HG02798 (cell line): ENCODE measurements at regions not wholly inside any gene's neighbourhood (a gene's known extent, or its start where the extent isn't known, plus 50 kb on each side); places are given as distances from the start of the nearest gene placed in this dataset.

Experiments
- ATAC-seq: cut with Tn5 transposase; IDR thresholded peaks from one replicate; pipeline ENCODE4 v1.9.1; 2021; ENCODE audit warnings: mild to moderate bottlenecking; ENCODE audit not compliant: unreplicated experiment, poor library complexity

DNA sequence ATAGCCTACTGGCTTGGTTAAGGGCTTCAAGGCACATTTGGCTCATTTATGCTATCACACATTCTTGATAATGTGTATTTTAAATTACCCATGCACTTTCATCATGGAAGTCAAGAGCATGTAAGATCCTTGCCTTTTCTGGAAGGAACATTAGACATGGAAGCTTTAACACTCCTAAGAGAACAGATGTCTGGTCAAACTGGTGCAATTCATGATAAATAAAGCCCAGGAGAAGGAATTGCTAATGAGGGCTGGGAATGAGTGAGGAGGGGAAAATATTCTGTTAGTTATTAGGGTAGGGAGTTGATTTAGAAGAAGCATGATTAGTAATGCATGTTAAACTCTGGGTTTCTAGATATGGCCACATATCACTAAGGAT lies 688.6 kb upstream of the CITED2 start:
- ATAC-seq = no peak

DNA sequence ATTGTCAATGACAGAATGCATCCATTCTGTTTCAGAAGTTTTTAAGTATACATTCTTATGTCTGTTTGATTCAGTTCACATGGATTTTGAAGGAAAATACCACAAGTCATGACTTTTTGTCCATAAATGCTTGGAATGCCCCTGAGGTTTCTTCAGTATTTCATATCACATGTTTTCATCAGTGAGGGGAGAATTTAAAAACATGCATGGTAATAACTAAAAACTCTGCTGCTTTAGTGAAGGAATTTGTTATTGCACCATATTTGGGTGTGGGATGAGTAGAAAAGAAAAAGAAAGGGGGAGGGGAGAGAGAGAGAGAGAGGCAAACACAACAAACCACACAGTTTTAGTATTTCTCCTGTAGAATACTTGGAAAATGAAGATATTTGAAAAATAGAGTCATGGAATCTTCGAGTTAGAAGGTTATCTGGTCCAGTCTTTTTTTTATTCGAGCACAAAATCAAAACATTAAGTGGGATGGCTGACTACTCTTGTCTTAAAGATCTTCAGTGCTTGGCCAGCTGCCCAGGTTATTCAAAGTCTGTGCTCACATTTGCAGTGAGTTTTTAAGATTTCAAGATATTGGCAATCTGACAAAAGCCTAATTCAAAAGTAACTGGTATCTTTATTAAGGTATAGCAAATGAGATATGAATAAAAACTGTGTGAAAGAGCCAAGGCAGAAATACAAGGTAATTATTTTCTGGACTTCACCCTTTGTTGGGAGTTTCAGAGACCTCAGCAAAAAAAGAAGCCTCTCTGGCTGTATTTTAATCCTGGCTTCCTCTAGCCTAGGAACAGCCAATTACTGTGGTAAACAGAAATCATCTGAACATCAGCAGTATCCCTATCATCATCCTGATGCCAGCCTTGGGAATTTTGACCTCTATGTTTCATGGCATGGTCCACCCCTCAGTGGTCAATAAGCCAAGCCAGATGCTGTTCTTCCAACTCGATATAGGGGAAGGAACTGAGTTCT lies 687.9 kb upstream of the CITED2 start:
- ATAC-seq = no peak

DNA sequence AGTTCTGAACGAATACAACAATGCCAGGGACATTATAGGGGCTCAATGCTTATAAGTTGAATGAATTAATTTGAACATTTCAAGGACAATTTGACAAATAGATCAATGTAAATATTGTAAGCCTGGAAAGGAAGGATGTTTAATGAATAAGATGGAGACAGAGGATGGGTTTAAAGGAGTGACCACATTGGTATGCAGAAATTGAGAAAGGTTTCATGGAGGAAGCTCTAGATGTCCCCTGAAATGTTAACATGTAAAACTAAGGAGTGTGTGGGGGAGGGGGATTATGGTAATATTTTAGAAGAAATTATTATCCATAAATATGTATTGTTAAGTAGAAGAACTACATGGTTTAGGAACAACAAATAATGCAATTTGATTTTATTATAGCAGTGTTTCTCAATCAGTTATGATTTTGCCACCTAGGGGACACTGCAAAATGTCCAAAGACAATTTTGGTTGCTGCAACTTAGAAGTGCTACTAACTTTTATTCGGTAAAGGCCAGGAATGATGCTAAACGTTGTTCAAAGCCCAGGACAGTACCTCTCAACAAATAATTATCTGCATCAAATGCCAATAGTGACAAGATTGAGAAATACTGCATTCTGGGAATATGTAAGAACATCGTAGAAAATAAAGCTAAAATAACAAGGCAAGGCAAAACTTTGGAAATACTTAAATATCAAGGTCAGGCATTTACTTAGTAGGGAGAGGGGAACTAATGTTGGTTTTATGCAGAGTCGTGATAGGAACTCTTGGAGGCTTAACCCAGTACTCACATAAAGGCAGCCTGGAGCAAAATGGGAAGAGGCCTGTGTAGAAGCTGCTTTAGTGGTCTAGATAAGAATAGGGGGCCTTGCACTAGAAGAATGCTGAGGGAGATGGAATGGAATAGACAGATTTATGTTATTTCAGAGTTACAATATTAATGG lies 686.9 kb upstream of the CITED2 start:
- ATAC-seq = no peak

DNA sequence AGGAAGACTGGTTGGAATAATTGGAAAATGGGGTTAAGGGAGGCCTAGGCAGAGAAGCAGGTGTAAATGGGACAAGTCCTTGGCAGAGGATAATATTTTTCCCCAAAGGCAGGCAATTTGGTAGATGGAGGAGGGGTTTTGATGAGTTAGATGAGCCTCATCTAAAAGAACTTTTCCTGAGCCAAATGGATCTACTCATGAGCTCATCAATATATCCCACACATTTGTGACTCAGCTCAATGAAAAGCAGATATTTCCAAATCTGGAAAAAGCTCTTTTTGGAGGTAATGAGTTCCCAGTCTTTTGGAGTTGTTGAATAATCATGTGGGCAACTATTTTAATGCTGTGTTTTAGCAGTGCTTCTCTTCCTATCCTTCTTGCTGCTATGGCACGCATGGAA lies 685.5 kb upstream of the CITED2 start:
- ATAC-seq = no peak

DNA sequence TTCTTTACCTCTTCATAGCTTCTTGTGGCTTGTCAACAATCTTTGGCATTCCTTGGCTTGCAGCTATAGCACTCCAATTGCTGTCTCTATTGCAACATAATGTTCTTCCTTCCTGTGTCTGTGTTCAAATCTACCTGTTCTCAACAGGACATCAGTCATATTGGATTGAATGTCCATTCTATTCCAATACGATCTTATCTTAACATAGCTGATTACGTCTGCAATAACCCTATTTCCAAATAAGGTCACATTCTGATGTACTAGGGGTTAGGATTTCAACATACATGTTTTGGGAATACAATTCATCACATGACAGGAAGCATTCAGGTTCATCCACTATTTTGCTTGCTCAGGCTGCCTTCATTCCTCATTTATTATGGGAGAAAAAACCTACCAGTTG lies 684.4 kb upstream of the CITED2 start:
- ATAC-seq = no peak

DNA sequence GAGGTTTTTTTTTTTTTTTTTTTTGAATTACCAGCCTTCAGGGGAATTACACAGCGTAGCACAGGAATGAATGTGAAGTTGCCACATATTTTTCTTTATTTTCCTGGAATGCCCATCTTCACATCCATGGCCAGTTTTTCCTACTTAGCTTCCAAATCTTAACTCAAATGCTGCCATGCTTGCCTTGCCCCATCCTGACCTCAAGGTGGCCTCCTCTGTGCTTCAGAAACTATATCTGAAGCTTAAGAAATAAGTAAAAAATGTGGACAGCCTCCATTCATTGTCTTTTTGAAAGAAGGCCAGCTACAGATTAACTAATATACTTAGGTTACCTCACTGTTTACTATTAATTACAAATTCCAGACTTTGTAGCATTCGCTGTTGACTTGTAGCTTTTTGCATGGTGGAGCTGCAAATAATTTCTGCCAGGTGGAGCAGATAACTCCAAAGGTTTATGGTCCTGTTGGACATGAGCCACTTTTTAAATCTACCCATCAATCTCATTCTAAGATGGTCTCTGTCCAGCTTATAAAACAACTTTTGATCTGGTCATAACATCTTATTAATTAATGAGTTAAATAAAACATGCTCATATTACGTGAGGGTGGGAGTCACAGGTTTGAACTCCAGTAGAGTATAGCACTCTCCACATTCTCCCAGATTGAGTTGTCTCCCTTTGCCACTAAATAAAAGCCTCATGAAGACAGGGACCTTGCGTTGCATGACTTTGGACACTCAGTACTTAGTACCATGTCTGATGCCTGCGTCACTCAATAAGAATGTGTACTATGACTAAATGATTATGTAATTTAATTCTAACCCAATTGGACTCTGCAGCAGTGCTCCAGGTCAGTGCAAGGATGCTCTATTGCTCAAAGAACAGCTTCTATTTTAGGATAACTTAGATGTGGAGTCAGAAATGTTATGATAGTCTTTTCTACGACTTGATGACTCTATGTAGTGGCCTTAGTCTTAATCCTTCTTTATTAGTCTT lies 678.6 kb upstream of the CITED2 start:
- ATAC-seq = no peak

DNA sequence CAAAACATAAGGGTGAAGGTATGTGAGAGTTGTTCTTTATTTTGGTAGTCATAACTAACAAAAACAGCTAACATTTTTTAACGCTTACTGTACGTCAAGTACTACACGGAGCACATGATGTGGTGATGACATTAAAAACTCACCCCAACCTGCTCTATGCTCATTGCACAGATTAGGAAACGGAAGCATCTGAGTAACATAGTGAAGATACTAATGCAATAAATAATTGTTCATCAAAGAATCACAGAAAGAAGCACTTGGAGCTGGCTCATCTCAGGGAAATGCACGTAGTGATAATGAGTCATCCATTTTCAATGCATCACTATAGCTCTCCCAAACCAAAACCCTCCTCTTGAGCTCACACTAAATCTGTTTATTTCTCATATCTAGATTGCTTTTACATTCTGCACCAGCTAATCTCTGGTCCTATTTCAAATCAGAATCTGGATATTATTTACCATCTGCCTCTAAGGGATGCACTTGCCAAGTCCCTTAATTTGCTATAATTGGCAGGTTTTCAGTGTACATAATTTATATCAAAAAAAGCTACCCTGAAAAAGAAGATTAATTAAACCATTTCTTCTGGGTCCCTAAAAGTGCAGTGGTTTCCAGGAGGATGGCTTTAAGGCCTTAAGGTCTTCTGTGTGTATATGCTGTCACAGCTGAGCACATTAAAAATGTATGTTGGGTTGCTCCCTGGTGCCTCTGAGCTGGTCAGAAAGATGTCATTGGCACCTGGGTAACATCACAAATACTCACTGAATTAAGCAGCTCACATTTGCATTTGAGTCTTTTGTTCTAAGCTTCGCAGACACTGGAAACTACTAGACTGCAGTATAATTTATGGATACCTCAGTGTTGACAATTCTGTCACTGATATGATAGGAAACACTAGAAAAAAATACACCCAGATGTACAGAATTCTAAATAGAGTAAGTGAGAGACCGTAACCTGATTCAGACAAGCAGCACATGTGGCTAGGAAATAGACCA lies 677.4 kb upstream of the CITED2 start:
- ATAC-seq = no peak

DNA sequence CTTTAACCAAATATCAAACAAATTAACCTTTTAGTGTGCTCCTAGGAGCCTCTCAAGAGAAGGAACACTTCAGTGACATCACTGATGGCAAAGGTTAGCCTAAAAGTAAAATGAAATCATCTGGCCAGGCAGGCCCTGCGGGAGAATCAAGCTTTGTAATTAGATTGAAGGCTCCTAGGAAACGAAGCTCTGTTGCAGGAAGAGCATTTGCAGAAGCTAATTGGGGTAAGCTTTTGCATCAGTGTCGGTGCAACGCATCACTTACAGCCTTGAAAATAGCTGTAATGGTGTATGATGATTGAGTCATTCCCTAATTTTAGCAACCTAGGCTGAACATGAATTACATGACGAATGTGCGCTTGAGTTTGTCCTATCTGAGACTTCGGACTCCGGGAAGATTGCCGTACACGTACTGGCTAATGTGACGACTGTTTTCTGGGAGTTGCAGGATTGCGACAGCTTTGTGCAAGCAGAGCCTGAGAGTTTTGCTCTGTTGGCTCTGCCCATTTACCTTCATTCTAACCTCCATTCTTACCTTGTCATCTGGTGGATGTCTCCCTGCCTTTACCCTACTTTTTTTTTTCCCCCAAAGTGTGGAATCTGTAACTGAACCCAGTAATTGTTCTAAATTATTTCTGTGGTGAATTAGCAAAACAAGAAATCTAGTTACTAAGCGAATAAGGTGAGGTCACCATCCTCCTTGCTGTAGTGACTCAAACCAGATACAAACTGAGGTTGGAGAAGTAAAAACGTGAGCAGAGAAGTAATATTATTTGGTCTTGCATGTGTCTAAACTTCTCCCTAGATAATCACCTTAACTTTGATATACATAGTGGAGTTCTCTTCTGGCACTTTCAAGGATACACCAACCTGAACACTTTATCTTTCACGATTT lies 675.9 kb upstream of the CITED2 start:
- ATAC-seq = no peak

DNA sequence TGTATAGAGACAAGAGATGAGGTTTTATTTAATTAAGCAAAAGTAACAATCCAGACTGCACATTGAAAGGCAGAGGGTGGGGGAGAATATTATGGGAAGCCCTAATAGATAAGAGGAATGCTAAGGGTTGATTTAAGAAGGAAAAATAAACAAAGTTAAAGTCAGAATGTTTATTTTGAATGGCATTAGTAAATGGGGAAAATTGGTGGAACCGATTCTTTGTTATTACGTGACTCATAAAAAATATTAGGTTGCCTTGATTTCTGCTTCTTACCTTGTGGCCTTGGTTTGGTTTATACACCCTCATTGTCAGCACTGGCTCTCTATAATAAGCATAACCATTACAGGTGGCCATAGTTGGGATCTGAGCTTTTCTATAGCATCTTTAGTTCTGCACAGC lies 674.8 kb upstream of the CITED2 start:
- no peak for ATAC-seq

DNA sequence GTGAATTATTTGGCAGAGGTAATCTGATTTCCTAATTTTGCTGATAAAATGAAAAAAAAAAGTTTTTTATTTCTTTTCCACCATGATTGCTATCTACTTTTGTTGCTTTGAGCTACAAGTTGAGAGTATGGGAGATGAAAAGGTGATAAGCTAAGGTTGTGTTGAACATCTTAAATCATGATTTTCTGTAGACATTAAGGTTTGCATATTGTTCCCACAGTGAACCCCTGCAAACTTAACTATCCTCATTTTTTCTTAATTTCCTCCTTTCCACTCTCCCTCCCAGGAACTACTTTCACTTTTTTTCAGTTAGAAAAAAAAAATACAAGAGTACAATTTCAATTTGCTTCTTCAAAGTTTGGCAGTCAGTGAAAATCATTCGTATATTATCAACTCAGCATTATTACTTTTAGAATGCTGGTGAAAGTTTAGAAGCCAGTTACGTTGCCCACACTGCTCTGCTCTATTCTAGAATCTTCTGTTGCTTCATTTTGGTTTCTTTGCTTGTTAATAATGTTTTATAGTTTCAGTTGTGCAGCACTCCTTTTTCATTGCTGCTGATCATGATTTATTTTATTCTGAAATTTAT lies 673.8 kb upstream of the CITED2 start:
- no peak for ATAC-seq

DNA sequence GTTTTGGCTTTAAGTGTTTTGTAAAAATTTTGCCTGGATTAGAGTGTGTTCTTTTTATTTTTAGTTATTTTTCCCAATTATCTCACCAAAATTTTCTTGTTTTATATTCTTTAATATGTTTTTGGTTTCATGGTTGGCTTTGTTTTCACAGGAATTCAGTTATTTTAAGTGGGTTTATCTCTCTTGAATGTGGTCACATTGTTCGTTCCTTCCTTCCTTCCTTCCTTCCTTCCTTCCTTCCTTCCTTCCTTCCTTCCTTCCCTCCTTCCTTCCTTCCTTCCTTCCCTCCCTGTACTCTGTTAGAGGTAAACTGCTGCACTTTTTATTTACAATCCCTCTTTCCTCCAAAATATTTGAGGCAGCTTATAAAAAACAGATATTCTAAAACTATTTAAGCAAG lies 672.9 kb upstream of the CITED2 start:
- ATAC-seq = no peak

DNA sequence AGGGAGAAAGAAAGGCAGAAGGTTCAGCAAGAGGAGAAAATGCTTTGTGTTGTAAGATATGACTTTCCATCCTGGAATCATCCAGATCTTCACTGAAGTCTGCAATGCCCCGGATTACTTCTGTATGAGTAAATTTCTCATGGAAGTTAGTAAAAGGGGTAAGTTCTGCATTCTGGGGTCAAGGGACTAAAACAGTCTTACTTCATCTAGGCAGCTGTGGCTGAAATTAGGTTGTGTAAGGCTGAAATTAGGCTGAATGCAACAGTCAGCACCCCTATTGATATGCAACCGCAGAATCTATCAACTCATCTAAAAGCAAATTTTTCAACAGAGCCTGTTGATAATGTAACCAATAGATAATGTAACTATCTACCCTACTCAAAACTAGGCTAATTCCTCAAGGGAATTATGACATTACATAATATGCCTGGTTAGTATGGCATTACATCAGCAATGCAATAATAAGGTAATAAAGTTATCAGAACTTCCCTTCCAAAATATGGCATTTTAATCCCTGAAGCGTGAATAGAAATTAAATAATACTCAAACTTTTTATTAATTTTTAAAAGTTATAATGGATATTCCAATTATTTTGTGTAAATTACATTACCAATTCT lies 671.7 kb upstream of the CITED2 start:
- ATAC-seq = no peak

DNA sequence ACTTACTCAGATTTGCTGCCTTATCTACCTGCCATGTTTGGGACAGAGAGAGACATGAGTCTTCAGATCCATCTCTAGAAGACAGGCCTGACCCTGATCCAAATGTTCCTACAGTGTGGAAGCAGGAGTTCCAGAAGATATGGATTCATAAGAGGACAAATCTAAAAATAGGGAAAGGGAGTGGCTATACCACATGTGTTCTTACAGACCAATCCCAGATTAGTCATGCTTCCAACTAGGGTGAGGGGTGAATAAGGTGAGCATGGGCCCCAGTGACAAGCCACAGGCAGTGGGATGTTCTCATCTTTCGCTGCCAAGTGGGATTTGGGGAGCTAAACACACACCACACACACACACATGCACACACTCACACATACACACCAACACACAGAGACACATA lies 670.7 kb upstream of the CITED2 start:
- no peak for ATAC-seq

DNA sequence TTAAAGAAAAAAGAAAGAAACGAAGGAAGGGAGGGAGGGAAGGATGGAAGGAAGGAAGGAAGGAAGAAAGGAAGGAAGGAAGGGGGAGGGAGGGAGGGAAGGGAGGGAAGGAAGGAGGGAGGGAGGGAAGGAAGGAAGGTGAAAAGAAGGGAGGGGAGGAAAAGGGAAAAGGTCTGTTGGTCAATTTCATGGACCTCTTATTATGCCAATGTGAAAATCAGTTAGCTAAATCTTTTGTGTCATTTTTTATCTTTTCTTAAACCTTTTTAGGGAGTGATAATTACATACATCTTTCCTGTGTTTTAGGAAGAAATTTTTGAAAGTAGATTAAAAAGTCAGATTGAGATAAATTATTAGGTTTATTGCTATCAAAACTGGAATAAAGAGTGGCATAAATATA lies 670.2 kb upstream of the CITED2 start:
- no peak for ATAC-seq

DNA sequence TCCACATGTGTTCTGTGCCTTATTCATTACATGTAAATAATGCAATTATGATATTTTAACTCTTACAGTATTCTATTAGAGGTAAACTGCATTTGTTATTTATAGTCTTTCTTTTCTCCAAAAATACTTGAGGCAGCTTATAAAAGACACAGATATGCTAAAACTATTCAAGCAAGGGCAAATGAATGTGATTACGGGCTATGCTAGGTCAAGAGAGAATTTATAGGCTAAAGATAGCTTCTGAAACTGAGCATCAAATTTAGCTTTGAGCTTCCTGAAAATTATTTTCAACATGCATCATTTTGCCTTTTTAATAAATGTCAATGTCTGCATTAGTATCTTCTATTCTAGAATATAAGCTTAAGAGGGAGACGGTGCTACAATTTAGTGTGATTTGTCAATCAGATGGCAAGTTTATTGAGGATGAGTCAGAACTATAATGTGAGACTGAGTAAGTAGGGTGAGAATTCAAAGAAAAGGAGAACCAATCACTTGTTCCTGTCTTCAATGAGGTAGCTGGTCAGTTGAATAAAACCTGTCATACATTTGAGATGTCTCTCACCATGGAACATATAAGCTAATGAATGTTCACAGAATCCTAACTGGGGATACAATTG lies 669.4 kb upstream of the CITED2 start:
- no peak for ATAC-seq

DNA sequence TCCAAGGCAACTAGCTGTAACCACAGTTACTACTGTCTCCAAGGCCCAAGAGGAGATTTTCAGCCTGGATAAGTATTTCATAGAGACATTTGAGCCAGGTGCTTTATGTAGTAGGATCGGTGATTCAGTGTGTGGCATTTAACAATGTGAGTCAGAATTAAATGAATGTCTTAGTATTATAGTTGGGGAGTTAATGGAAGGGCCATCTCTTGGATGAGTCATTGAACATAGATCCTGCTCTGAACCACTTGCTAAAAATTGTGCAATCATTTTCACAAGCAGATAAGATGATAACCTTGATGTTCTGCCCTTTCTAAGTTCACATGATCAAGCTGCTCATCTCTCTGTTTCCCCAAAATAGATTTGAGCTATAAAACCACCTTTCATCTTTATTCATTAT lies 668.9 kb upstream of the CITED2 start:
- ATAC-seq = no peak
